G401 (cell line): ENCODE measurements at regions not wholly inside any gene's neighbourhood (a gene's known extent, or its start where the extent isn't known, plus 50 kb on each side); places are given as distances from the start of the nearest gene placed in this dataset.
"Not testable (repeated sequence)": the region's sequence is repeated elsewhere in the genome, so short reads cannot be mapped to it uniquely, and the experiment has no call there.

Source experiments
- DNase-seq: peaks from one replicate; pipeline ENCODE4 v3.0.0-alpha.2; 2015; ENCODE audit warnings: low spot score
- in situ Hi-C: cut with HindIII; loops from 2 replicates; pipeline ENCODE4 v1.10.0; 2016; ENCODE audit warnings: low sequenced_read_pairs, mixed read lengths

GRCh38 chr5:56763711-56764466 is 51.5 kb upstream of the MAP3K1 start:
- peak; percentile 84 for DNase-seq
- in situ Hi-C loops, result no loop called here

GRCh38 chr5:56763182-56763581 is 52.2 kb upstream of the MAP3K1 start:
- no peak for DNase-seq
- in situ Hi-C loops, result no loop called here

- no peak for DNase-seq
- in situ Hi-C loops, result no loop called here
Measured at GRCh38 chr5:56761151-56761885, 54.0 kb upstream of the MAP3K1 start.

- in situ Hi-C loops, result no loop called here
- DNase-seq, result no peak
Measured at GRCh38 chr5:56760723-56761122, 54.6 kb upstream of the MAP3K1 start.

- in situ Hi-C loops, result no loop called here
- DNase-seq, result no peak
Measured at GRCh38 chr5:56759521-56760216, 55.7 kb upstream of the MAP3K1 start.

GRCh38 chr5:56757077-56757476 is 58.3 kb upstream of the MAP3K1 start:
- no peak for DNase-seq
- in situ Hi-C loops, result no loop called here

GRCh38 chr5:56755036-56755555 is 60.3 kb upstream of the MAP3K1 start:
- in situ Hi-C loops, result no loop called here
- no peak for DNase-seq

- in situ Hi-C loops, DNase-seq: not testable (repeated sequence)
Measured at GRCh38 chr5:56753588-56753987, 61.8 kb upstream of the MAP3K1 start.

GRCh38 chr5:56751572-56752313 is 63.6 kb upstream of the MAP3K1 start:
- DNase-seq, result no peak
- in situ Hi-C loops, result no loop called here

- in situ Hi-C loops, result no loop called here
- no peak for DNase-seq
Measured at GRCh38 chr5:56749842-56750241, 65.5 kb upstream of the MAP3K1 start.

GRCh38 chr5:56746553-56747339 is 68.6 kb upstream of the MAP3K1 start:
- in situ Hi-C loops, result no loop called here
- no peak for DNase-seq

- in situ Hi-C loops, result no loop called here
- no peak for DNase-seq
Measured at GRCh38 chr5:56745864-56746263, 69.5 kb upstream of the MAP3K1 start.

- in situ Hi-C loops, result no loop called here
- no peak for DNase-seq
Measured at GRCh38 chr5:56740868-56741267, 74.5 kb upstream of the MAP3K1 start.

- no peak for DNase-seq
- in situ Hi-C loops, result no loop called here
Measured at GRCh38 chr5:56739990-56740389, 75.4 kb upstream of the MAP3K1 start.

- no peak for DNase-seq
- in situ Hi-C loops, result no loop called here
Measured at GRCh38 chr5:56737951-56738606, 77.3 kb upstream of the MAP3K1 start.

- in situ Hi-C loops, result no loop called here
- DNase-seq, result no peak
Measured at GRCh38 chr5:56737002-56737621, 78.2 kb upstream of the MAP3K1 start.

- DNase-seq, result peak; percentile 30
Measured at GRCh38 chr5:56735849-56736641, 79.3 kb upstream of the MAP3K1 start.

More at GRCh38 chr5:56735849-56736641, 79.3 kb upstream of the MAP3K1 start:
- in situ Hi-C loops, result no loop called here
